ENCODE measurements at regions not wholly inside any gene's neighbourhood (a gene's known extent, or its start where the extent isn't known, plus 50 kb on each side); places are given as distances from the start of the nearest gene placed in this dataset.

DNA sequence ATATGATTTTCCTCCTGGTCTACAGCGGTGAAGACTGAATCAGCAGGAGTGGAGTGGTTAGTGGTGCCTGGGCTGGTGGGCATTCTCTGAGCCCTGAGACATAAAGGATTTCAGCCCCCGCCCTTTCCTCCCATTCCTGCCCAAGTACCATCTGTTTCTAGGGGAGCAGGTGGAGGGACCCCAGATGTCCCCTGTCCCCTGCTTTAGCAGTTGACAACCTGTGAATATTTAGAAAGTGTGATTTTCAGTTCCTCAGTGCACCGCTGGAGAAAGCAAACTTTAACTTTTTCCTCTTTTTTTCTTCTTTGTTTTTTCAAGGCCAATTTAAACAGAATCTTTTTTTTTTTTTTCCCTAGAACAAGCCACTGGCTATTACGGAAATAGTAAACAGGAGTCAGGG, 163.8 kb upstream of the MYL2 start (continued):
- TF ChIP-seq, protein P1, sequence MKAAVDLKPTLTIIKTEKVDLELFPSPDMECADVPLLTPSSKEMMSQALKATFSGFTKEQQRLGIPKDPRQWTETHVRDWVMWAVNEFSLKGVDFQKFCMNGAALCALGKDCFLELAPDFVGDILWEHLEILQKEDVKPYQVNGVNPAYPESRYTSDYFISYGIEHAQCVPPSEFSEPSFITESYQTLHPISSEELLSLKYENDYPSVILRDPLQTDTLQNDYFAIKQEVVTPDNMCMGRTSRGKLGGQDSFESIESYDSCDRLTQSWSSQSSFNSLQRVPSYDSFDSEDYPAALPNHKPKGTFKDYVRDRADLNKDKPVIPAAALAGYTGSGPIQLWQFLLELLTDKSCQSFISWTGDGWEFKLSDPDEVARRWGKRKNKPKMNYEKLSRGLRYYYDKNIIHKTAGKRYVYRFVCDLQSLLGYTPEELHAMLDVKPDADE (IDR thresholded peaks at IDR 0.05), result no peak

DNA sequence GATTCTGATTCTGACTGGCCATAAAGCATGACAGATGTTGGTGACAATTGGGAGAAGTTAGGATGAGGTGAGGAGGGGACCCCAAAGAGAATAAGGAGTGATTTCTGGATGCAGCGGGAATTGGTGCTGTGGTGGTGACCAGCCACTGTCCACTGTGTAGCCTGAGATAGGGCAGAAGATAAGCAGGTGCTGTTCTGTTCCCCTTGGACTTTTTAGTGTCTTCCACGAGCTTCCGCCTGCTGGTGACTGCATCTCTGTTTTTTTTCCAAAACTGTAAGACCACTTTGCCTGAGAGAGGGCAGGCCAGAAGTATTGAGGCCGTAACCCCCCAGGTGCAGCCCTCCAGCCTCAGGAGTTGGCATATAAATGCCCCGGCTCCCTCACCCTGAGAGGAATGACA, 161.2 kb upstream of the MYL2 start:
- peaks cover 5% of the 10 kb centered on the region; the same call in 1 of the 2 replicates for H3K4me1 ChIP-seq (ENCODE audit: insufficient read depth)
- H3K27me3 ChIP-seq (ENCODE audit: insufficient read depth), result no peaks in the 10 kb centered on the region
- H3K9me2 ChIP-seq (ENCODE audit: insufficient read depth), result no peaks in the 10 kb centered on the region
- no peaks in the 10 kb centered on the region; the same call in 2 of the 3 replicates for H3K9me3 Mint-ChIP-seq
- no peak overlapping the region for H3K4me3 ChIP-seq
- peaks cover 9% of the 10 kb centered on the region for H3K27me3 Mint-ChIP-seq (ENCODE audit: insufficient read depth, low read depth, poor library complexity)
- H4K20me1 ChIP-seq (replicated peaks; ENCODE audit: insufficient read depth), result peaks cover 4% of the 10 kb centered on the region; the same call in 1 of the 2 replicates
- no peaks in the 10 kb centered on the region for H3K36me3 ChIP-seq (ENCODE audit: insufficient read depth)
- peaks cover 3% of the 10 kb centered on the region; the same call in 1 of the 2 replicates for H3K79me2 ChIP-seq (replicated peaks; ENCODE audit: insufficient read depth)
- H3K27ac Mint-ChIP-seq, result no peak overlapping the region
- DNase-seq (ENCODE audit: low spot score), result no peak
- H3K4me1 Mint-ChIP-seq, result peaks cover 40% of the 10 kb centered on the region
- no peak overlapping the region for H3K4me2 ChIP-seq
- no peaks in the 10 kb centered on the region for H3K36me3 Mint-ChIP-seq (ENCODE audit: low read depth)
- no peak overlapping the region for H2AFZ ChIP-seq
- 0 out of 2 replicates have a peak, but pooled peaks cover 1% of the 10 kb centered on the region for H3F3A ChIP-seq (replicated peaks; ENCODE audit: low read depth)
- no peak for ATAC-seq
- no peak overlapping the region for H3K4me3 Mint-ChIP-seq
- H3K27ac ChIP-seq (ENCODE audit: low read depth), result no peak overlapping the region
- TF ChIP-seq, protein P1 (IDR thresholded peaks at IDR 0.05), result no peak
- TF ChIP-seq STAT1 (IDR thresholded peaks at IDR 0.05; ENCODE audit: unreplicated experiment) (no peak), EZH2phosphoT487 (IDR thresholded peaks at IDR 0.05; ENCODE audit: unreplicated experiment) (no peak), ZNF114 (CRISPR knock-in tag; IDR thresholded peaks at IDR 0.05) (no peak), EZH2 (IDR thresholded peaks at IDR 0.05; ENCODE audit: low read depth, unreplicated experiment) (no peak), POLR2AphosphoS5 (IDR thresholded peaks at IDR 0.05; ENCODE audit: low read depth) (no peak), NANOG (IDR thresholded peaks at IDR 0.05; ENCODE audit: borderline replicate concordance) (no peak), JUNB (IDR thresholded peaks at IDR 0.05; ENCODE audit: unreplicated experiment) (no peak), ZNF331 (CRISPR knock-in tag; IDR thresholded peaks at IDR 0.05; ENCODE audit: low read depth) (no peak), CREB1 (CRISPR knock-in tag; IDR thresholded peaks at IDR 0.05; ENCODE audit: low read depth) (no peak)
- TF ChIP-seq, protein P2, sequence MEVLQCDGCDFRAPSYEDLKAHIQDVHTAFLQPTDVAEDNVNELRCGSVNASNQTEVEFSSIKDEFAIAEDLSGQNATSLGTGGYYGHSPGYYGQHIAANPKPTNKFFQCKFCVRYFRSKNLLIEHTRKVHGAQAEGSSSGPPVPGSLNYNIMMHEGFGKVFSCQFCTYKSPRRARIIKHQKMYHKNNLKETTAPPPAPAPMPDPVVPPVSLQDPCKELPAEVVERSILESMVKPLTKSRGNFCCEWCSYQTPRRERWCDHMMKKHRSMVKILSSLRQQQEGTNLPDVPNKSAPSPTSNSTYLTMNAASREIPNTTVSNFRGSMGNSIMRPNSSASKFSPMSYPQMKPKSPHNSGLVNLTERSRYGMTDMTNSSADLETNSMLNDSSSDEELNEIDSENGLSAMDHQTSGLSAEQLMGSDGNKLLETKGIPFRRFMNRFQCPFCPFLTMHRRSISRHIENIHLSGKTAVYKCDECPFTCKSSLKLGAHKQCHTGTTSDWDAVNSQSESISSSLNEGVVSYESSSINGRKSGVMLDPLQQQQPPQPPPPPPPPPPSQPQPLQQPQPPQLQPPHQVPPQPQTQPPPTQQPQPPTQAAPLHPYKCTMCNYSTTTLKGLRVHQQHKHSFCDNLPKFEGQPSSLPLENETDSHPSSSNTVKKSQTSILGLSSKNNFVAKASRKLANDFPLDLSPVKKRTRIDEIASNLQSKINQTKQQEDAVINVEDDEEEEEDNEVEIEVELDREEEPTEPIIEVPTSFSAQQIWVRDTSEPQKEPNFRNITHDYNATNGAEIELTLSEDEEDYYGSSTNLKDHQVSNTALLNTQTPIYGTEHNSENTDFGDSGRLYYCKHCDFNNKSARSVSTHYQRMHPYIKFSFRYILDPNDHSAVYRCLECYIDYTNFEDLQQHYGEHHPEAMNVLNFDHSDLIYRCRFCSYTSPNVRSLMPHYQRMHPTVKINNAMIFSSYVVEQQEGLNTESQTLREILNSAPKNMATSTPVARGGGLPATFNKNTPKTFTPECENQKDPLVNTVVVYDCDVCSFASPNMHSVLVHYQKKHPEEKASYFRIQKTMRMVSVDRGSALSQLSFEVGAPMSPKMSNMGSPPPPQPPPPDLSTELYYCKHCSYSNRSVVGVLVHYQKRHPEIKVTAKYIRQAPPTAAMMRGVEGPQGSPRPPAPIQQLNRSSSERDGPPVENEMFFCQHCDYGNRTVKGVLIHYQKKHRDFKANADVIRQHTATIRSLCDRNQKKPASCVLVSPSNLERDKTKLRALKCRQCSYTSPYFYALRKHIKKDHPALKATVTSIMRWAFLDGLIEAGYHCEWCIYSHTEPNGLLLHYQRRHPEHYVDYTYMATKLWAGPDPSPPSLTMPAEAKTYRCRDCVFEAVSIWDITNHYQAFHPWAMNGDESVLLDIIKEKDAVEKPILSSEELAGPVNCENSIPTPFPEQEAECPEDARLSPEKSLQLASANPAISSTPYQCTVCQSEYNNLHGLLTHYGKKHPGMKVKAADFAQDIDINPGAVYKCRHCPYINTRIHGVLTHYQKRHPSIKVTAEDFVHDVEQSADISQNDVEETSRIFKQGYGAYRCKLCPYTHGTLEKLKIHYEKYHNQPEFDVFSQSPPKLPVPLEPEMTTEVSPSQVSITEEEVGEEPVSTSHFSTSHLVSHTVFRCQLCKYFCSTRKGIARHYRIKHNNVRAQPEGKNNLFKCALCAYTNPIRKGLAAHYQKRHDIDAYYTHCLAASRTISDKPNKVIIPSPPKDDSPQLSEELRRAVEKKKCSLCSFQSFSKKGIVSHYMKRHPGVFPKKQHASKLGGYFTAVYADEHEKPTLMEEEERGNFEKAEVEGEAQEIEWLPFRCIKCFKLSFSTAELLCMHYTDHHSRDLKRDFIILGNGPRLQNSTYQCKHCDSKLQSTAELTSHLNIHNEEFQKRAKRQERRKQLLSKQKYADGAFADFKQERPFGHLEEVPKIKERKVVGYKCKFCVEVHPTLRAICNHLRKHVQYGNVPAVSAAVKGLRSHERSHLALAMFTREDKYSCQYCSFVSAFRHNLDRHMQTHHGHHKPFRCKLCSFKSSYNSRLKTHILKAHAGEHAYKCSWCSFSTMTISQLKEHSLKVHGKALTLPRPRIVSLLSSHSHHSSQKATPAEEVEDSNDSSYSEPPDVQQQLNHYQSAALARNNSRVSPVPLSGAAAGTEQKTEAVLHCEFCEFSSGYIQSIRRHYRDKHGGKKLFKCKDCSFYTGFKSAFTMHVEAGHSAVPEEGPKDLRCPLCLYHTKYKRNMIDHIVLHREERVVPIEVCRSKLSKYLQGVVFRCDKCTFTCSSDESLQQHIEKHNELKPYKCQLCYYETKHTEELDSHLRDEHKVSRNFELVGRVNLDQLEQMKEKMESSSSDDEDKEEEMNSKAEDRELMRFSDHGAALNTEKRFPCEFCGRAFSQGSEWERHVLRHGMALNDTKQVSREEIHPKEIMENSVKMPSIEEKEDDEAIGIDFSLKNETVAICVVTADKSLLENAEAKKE (CRISPR knock-in tag; IDR thresholded peaks at IDR 0.05), result no peak
- TF ChIP-seq, protein P3, sequence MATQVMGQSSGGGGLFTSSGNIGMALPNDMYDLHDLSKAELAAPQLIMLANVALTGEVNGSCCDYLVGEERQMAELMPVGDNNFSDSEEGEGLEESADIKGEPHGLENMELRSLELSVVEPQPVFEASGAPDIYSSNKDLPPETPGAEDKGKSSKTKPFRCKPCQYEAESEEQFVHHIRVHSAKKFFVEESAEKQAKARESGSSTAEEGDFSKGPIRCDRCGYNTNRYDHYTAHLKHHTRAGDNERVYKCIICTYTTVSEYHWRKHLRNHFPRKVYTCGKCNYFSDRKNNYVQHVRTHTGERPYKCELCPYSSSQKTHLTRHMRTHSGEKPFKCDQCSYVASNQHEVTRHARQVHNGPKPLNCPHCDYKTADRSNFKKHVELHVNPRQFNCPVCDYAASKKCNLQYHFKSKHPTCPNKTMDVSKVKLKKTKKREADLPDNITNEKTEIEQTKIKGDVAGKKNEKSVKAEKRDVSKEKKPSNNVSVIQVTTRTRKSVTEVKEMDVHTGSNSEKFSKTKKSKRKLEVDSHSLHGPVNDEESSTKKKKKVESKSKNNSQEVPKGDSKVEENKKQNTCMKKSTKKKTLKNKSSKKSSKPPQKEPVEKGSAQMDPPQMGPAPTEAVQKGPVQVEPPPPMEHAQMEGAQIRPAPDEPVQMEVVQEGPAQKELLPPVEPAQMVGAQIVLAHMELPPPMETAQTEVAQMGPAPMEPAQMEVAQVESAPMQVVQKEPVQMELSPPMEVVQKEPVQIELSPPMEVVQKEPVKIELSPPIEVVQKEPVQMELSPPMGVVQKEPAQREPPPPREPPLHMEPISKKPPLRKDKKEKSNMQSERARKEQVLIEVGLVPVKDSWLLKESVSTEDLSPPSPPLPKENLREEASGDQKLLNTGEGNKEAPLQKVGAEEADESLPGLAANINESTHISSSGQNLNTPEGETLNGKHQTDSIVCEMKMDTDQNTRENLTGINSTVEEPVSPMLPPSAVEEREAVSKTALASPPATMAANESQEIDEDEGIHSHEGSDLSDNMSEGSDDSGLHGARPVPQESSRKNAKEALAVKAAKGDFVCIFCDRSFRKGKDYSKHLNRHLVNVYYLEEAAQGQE (IDR thresholded peaks at IDR 0.05; ENCODE audit: unreplicated experiment), result no peak
